GM12892 (cell line): ENCODE measurements at regions not wholly inside any gene's neighbourhood (a gene's known extent, or its start where the extent isn't known, plus 50 kb on each side); places are given as distances from the start of the nearest gene placed in this dataset.
"Not testable (repeated sequence)": the region's sequence is repeated elsewhere in the genome, so short reads cannot be mapped to it uniquely, and the experiment has no call there.

Experiments
- POLR2A ChIP-seq: IDR thresholded peaks from 2 replicates; pipeline ENCODE4 v1.6.1; 2011; ENCODE audit warnings: low read depth, low read length, control low read depth
- TAF1 ChIP-seq: IDR thresholded peaks from 2 replicates; pipeline ENCODE4 v1.6.1; 2011; ENCODE audit warnings: low read depth, mild to moderate bottlenecking, control low read depth, low read length, borderline replicate concordance

GRCh38 chr4:184277010-184277409 lies 59.3 kb upstream of the ENPP6 start:
- TF ChIP-seq TAF1, POLR2A: not testable (repeated sequence)
